ENCODE measurements at regions not wholly inside any gene's neighbourhood (a gene's known extent, or its start where the extent isn't known, plus 50 kb on each side); places are given as distances from the start of the nearest gene placed in this dataset.

GRCh38 chr10:36578306-36578705 lies 547.1 kb upstream of the ANKRD30A start:
- Histone ChIP-seq H3K4me3 (no peak overlapping the region), H3K27me3 (no peaks in the 10 kb centered on the region), H3K9me3 (no peaks in the 10 kb centered on the region), H3K4me1 (no peaks in the 10 kb centered on the region), H3K27ac (no peak overlapping the region), H3K36me3 (no peaks in the 10 kb centered on the region)
- DNase-seq (ENCODE audit: low spot score in 2 of 2) = no peak
- intact Hi-C loops (cut with DNase I) = no loop called here
- TF ChIP-seq, protein P1, sequence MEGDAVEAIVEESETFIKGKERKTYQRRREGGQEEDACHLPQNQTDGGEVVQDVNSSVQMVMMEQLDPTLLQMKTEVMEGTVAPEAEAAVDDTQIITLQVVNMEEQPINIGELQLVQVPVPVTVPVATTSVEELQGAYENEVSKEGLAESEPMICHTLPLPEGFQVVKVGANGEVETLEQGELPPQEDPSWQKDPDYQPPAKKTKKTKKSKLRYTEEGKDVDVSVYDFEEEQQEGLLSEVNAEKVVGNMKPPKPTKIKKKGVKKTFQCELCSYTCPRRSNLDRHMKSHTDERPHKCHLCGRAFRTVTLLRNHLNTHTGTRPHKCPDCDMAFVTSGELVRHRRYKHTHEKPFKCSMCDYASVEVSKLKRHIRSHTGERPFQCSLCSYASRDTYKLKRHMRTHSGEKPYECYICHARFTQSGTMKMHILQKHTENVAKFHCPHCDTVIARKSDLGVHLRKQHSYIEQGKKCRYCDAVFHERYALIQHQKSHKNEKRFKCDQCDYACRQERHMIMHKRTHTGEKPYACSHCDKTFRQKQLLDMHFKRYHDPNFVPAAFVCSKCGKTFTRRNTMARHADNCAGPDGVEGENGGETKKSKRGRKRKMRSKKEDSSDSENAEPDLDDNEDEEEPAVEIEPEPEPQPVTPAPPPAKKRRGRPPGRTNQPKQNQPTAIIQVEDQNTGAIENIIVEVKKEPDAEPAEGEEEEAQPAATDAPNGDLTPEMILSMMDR (IDR thresholded peaks at IDR 0.05) = no peak

GRCh38 chr10:36577126-36577525 lies 548.3 kb upstream of the ANKRD30A start:
- DNase-seq (ENCODE audit: low spot score in 2 of 2) = no peak
- Histone ChIP-seq H3K9me3 (no peaks in the 10 kb centered on the region), H3K27me3 (no peaks in the 10 kb centered on the region), H3K4me3 (no peak overlapping the region), H3K36me3 (no peaks in the 10 kb centered on the region), H3K27ac (no peak overlapping the region), H3K4me1 (peaks cover 0 to 3% of the 10 kb centered on the region in 2 donors)
- intact Hi-C loops (cut with DNase I) = no loop called here
- TF ChIP-seq, protein P1 (IDR thresholded peaks at IDR 0.05) = no peak

DNA sequence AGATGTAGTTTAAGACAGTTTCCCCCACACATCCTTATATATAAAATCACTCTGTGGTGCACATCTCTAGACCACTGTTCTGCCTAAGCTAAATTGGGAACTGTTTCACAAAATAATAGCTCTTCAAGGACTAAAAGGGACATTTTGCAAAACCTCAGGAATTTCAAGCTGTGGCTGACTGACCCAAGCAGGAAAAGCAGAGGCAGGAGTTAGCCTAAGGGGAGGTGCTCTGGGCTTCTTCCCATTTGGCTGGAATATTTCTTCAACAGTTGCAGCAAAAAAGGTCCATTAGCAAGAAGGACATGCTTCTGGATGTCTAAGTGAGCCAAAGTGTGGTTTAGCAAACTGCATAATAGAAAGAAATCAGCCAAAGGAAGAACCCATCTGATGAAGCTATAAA lies 551.2 kb upstream of the ANKRD30A start:
- no peak for DNase-seq (ENCODE audit: low spot score in 2 of 2)
- Histone ChIP-seq H3K36me3 (no peaks in the 10 kb centered on the region), H3K27ac (no peak overlapping the region), H3K4me3 (no peak overlapping the region), H3K27me3 (no peaks in the 10 kb centered on the region), H3K9me3 (no peaks in the 10 kb centered on the region), H3K4me1 (peaks cover 0 to 3% of the 10 kb centered on the region in 2 donors)
- intact Hi-C loops (cut with DNase I) = no loop called here
- TF ChIP-seq, protein P1 (IDR thresholded peaks at IDR 0.05) = no peak

DNA sequence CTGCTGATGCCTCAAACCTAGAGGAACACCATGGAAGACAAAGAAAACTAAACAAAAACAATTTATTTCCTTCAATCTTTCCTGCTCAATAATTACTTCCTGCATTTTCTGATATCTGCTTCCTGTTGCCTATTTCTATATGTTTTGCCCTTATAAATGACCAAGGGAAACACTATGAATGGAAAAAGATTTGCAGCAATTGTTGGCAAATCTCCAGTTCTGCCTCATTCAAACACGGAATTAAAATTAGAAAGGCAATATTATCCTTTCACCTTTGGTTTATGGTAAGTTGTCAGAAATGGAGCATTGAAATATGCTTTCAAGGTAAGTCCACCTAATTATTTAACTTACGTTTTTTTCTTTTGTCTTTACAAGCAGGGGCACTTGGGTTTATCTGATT lies 552.2 kb upstream of the ANKRD30A start:
- H3K4me1 ChIP-seq = peaks cover 0 to 3% of the 10 kb centered on the region in 2 donors
- H3K36me3 ChIP-seq = no peaks in the 10 kb centered on the region
- no peaks in the 10 kb centered on the region for H3K9me3 ChIP-seq
- H3K27me3 ChIP-seq = no peaks in the 10 kb centered on the region
- intact Hi-C loops (cut with DNase I) = no loop called here
- H3K4me3 ChIP-seq = no peak overlapping the region
- no peak for DNase-seq (ENCODE audit: low spot score in 2 of 2)
- TF ChIP-seq, protein P1 (IDR thresholded peaks at IDR 0.05) = no peak
- no peak overlapping the region for H3K27ac ChIP-seq

GRCh38 chr10:36564433-36564832 lies 561.0 kb upstream of the ANKRD30A start:
- TF ChIP-seq, protein P1 (IDR thresholded peaks at IDR 0.05) = no peak

More at GRCh38 chr10:36564433-36564832, 561.0 kb upstream of the ANKRD30A start:
- H3K27ac ChIP-seq = no peak overlapping the region
- H3K4me3 ChIP-seq = no peak overlapping the region
- intact Hi-C loops (cut with DNase I) = no loop called here
- no peaks in the 10 kb centered on the region for H3K36me3 ChIP-seq
- no peaks in the 10 kb centered on the region for H3K27me3 ChIP-seq
- H3K9me3 ChIP-seq = no peaks in the 10 kb centered on the region
- H3K4me1 ChIP-seq = no peaks in the 10 kb centered on the region
- DNase-seq (ENCODE audit: low spot score in 2 of 2) = no peak

All from ascending aorta (tissue), 2 donors.